HG03280 (cell line): ENCODE measurements at regions not wholly inside any gene's neighbourhood (a gene's known extent, or its start where the extent isn't known, plus 50 kb on each side); places are given as distances from the start of the nearest gene placed in this dataset.
A peak's percentile ranks its signal among the peaks of the same experiment; 100 is the strongest.
"Not testable (repeated sequence)": the region's sequence is repeated elsewhere in the genome, so short reads cannot be mapped to it uniquely, and the experiment has no call there.

Source experiments
- ATAC-seq: cut with Tn5 transposase; IDR thresholded peaks from one replicate; pipeline ENCODE4 v1.9.1; 2021; ENCODE audit warnings: mild to moderate bottlenecking, moderate library complexity; ENCODE audit not compliant: unreplicated experiment

GRCh38 chrY:23361897-23362296 lies 142.6 kb downstream of the DAZ2 start:
- not testable (repeated sequence) for ATAC-seq

- not testable (repeated sequence) for ATAC-seq
Measured at GRCh38 chrY:23363239-23363997, 144.1 kb downstream of the DAZ2 start.

GRCh38 chrY:23364174-23364573 lies 144.8 kb downstream of the DAZ2 start:
- not testable (repeated sequence) for ATAC-seq

- ATAC-seq: not testable (repeated sequence)
Measured at GRCh38 chrY:23397132-23397531, 177.8 kb downstream of the DAZ2 start.

DNA sequence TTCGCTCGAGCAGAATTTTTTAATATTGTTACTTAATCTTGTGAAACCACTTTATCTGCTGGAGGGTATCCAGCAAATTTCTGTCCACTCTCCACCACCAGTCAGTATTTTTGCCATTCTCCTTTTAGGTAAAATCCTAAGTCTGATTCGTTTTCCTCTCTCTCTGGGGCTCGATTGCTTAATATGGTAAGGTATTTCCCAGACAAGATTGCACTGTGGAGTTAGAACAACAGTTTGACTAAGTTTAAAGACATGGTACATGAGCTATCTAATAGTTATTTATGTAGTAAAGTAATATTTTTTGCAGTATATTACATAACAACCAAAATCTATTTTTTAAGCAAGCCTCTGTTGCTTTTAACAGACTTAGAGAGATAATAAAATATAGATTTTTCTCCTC lies 181.9 kb downstream of the DAZ2 start:
- ATAC-seq: not testable (repeated sequence)

GRCh38 chrY:23401818-23402217 lies 182.5 kb downstream of the DAZ2 start:
- not testable (repeated sequence) for ATAC-seq

DNA sequence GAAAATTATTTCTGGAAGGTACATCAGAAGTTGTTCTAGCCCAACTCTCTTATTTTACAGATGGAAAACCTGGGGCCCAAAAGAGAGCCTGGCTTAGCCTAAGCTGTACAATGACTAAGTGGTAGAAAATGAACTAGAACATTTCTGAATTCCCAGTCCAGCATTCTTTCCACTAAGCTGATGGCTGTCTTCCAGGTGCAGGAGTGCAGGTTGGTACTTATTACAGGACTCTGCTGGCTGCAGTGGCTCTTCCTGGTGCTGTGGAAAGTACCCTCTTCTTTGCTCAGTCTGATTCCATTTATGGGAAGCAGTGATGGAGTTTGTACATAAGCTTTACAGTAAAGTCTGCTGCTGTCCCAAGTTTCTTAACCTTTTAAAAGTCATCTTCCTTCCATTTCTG lies 196.6 kb downstream of the DAZ2 start:
- ATAC-seq: not testable (repeated sequence)

GRCh38 chrY:23429264-23429663 lies 209.9 kb downstream of the DAZ2 start:
- ATAC-seq: not testable (repeated sequence)

GRCh38 chrY:23444742-23445141 lies 225.4 kb downstream of the DAZ2 start:
- peak; percentile 63 for ATAC-seq

GRCh38 chrY:23445225-23445624 lies 225.9 kb downstream of the DAZ2 start:
- not testable (repeated sequence) for ATAC-seq

DNA sequence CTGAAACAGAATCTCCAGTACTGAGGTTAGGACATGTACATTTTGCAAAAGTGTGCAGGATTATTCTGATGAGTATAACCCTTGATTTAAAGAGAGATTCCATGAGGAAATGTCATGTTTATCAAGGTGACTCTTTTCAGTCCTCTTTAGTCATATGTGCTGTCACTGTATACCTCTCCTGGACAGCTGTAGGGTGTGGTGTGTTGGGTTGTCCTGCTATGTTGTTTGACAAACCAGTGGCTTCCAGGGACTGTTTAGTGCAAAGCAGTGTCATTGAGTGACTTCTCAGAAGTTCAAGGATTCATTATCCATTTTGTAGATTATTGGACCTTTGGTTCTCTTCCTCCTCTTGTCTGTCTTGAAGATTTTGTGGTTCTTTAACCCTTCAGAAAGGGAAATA lies 236.3 kb downstream of the DAZ2 start:
- not testable (repeated sequence) for ATAC-seq

DNA sequence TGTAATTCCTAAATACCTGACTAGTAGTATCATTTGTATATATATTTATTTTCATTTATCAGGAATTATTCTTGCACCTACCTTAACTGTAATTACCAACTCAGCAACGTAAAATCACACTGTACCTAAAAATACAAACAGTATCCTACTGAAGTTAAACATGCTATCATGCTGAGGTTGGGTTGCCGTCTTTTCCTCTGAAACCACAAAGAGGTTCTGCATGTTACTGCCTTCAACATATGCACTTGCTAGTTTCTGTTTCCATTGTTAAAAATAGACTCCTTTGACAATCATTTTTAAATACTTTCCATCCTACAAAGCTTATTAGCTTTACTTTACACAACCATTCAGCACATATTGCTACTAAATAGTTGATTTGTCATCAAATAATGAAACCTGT lies 283.6 kb downstream of the DAZ2 start:
- ATAC-seq: not testable (repeated sequence)
